GM20000 (cell line): ENCODE measurements at regions not wholly inside any gene's neighbourhood (a gene's known extent, or its start where the extent isn't known, plus 50 kb on each side); places are given as distances from the start of the nearest gene placed in this dataset.
"Not testable (repeated sequence)": the region's sequence is repeated elsewhere in the genome, so short reads cannot be mapped to it uniquely, and the experiment has no call there.

Experiments
- DNase-seq: peaks from one replicate; pipeline ENCODE4 v3.0.0; 2012; ENCODE audit warnings: low spot score
- CTCF ChIP-seq: IDR thresholded peaks from 2 replicates; pipeline ENCODE4 v1.5.1; 2012; ENCODE audit warnings: mild to moderate bottlenecking, control low read depth; ENCODE audit errors: extremely low read depth, missing control alignments

GRCh38 chr2:138359532-138359931 is 142.0 kb upstream of the SPOPL start:
- no peak for TF ChIP-seq CTCF
- no peak for DNase-seq

- TF ChIP-seq CTCF = no peak
- no peak for DNase-seq
Measured at GRCh38 chr2:138364554-138365162, 136.9 kb upstream of the SPOPL start.

- no peak for TF ChIP-seq CTCF
- no peak for DNase-seq
Measured at GRCh38 chr2:138365581-138365980, 136.0 kb upstream of the SPOPL start.

- no peak for TF ChIP-seq CTCF
- DNase-seq = no peak
Measured at GRCh38 chr2:138369856-138370255, 131.7 kb upstream of the SPOPL start.

- TF ChIP-seq CTCF = peak; percentile 39
- peak; percentile 32 for DNase-seq
Measured at GRCh38 chr2:138373993-138374408, 127.6 kb upstream of the SPOPL start.

- TF ChIP-seq CTCF = no peak
- no peak for DNase-seq
Measured at GRCh38 chr2:138381373-138381772, 120.2 kb upstream of the SPOPL start.

- no peak for DNase-seq
- TF ChIP-seq CTCF = no peak
Measured at GRCh38 chr2:138382672-138383071, 118.9 kb upstream of the SPOPL start.

GRCh38 chr2:138386191-138386590 is 115.4 kb upstream of the SPOPL start:
- DNase-seq = not testable (repeated sequence)
